ENCODE measurements at regions not wholly inside any gene's neighbourhood (a gene's known extent, or its start where the extent isn't known, plus 50 kb on each side); places are given as distances from the start of the nearest gene placed in this dataset.

- Histone ChIP-seq H2AFZ (ENCODE audit: low read length) (no peak overlapping the region), H3K79me2 (ENCODE audit: insufficient read depth, low read length) (no peaks in the 10 kb centered on the region), H3K4me1 (ENCODE audit: insufficient read depth, low read length, poor library complexity, severe bottlenecking) (no peaks in the 10 kb centered on the region), H3K27me3 (ENCODE audit: insufficient read depth, low read length, poor library complexity, severe bottlenecking) (no peaks in the 10 kb centered on the region), H4K20me1 (ENCODE audit: insufficient read depth, low read length, poor library complexity, severe bottlenecking) (no peaks in the 10 kb centered on the region), H3K4me2 (ENCODE audit: low read depth, low read length, poor library complexity, severe bottlenecking) (no peak overlapping the region), H3F3A (ENCODE audit: low read depth) (no peaks in the 10 kb centered on the region), H3K9me3 (ENCODE audit: insufficient read depth, low read depth, low read length) (no peaks in the 10 kb centered on the region), H3K36me3 (ENCODE audit: insufficient read depth, low read length) (no peaks in the 10 kb centered on the region), H3K9ac (ENCODE audit: low read depth, low read length, poor library complexity, severe bottlenecking) (no peak overlapping the region), H3K4me3 (ENCODE audit: low read length, poor library complexity, severe bottlenecking) (no peak overlapping the region), H3K9me2 (replicated peaks; ENCODE audit: low read depth, low read length) (no peaks in the 10 kb centered on the region)
- no peak for TF ChIP-seq CTCF (conservative IDR thresholded peaks at IDR 0.05; ENCODE audit: low read length)
- no peak for TF ChIP-seq EZH2phosphoT487 (IDR thresholded peaks at IDR 0.05; ENCODE audit: borderline replicate concordance)
These were observed 302.5 kb downstream of the BMPER start for GRCh38 chr7:34207810-34208209.

DNA sequence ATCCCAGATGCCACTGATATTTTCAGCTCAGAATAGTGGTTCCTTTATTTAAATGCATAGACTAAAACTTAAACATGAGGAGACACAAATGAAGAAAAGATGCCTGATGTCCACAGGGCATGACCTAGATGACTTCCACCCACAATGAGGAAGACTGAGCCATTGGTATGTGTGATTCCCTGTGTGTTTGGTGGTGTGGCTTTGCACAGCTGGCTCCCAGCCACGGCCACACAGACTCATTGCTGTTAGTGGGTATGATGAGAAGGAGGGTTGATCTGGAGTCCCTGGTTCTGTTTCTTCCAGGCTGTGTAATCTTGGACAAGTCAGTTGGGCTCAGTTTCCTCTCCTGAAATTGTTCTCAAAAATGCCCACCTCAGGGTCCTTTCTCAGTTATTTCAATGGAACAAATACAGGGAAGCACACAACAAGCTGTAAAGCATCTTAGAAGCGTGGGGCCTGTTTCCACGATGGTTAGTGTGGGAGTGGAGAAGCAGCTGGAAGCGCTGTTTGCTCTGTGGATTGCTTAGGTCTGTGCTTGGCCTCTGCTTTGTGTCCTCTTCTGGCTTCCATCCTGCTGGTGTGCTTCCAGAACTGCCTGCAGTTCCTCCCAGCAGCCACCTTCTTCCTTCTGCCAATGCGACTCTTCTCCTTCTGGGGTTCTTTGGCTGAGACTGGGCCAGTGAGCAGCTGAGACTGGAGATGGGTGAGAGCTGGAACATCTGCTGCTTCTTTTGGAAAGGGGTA lies 303.7 kb downstream of the BMPER start:
- H3K9ac ChIP-seq (ENCODE audit: low read depth, low read length, poor library complexity, severe bottlenecking): no peak overlapping the region
- TF ChIP-seq CTCF (conservative IDR thresholded peaks at IDR 0.05; ENCODE audit: low read length) (no peak), EZH2phosphoT487 (IDR thresholded peaks at IDR 0.05; ENCODE audit: borderline replicate concordance) (no peak)
- no peak overlapping the region for H3K4me3 ChIP-seq (ENCODE audit: low read length, poor library complexity, severe bottlenecking)
- H2AFZ ChIP-seq (ENCODE audit: low read length): no peak overlapping the region
- no peaks in the 10 kb centered on the region for H4K20me1 ChIP-seq (ENCODE audit: insufficient read depth, low read length, poor library complexity, severe bottlenecking)
- H3K9me2 ChIP-seq (replicated peaks; ENCODE audit: low read depth, low read length): no peaks in the 10 kb centered on the region
- no peaks in the 10 kb centered on the region for H3K27me3 ChIP-seq (ENCODE audit: insufficient read depth, low read length, poor library complexity, severe bottlenecking)
- H3K36me3 ChIP-seq (ENCODE audit: insufficient read depth, low read length): no peaks in the 10 kb centered on the region
- H3K4me2 ChIP-seq (ENCODE audit: low read depth, low read length, poor library complexity, severe bottlenecking): no peak overlapping the region
- no peaks in the 10 kb centered on the region for H3F3A ChIP-seq (ENCODE audit: low read depth)
- H3K4me1 ChIP-seq (ENCODE audit: insufficient read depth, low read length, poor library complexity, severe bottlenecking): no peaks in the 10 kb centered on the region
- H3K79me2 ChIP-seq (ENCODE audit: insufficient read depth, low read length): no peaks in the 10 kb centered on the region
- no peaks in the 10 kb centered on the region for H3K9me3 ChIP-seq (ENCODE audit: insufficient read depth, low read depth, low read length)

DNA sequence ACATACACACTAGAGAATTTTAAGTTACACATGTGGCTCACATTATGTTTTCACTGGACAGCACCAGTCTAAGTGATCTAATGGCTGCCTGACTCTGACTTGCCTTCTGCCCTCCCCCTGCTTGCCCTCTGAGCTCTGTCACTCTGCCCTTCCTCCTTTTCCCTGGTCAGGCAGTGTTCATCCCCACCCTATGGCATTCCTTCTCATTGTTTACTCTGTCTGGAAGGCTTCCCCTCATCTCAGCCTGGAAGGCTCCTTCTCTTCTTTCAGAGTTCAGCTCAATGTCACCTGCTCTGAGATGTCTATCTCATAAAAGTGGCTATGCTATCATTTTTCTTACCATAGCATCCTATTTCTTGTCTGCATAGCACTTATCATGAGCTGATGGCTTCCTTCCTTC lies 305.7 kb downstream of the BMPER start:
- no peaks in the 10 kb centered on the region for H3K9me3 ChIP-seq (ENCODE audit: insufficient read depth, low read depth, low read length)
- no peaks in the 10 kb centered on the region for H4K20me1 ChIP-seq (ENCODE audit: insufficient read depth, low read length, poor library complexity, severe bottlenecking)
- no peaks in the 10 kb centered on the region for H3K79me2 ChIP-seq (ENCODE audit: insufficient read depth, low read length)
- no peaks in the 10 kb centered on the region for H3K4me1 ChIP-seq (ENCODE audit: insufficient read depth, low read length, poor library complexity, severe bottlenecking)
- H3K4me2 ChIP-seq (ENCODE audit: low read depth, low read length, poor library complexity, severe bottlenecking): no peak overlapping the region
- TF ChIP-seq CTCF (conservative IDR thresholded peaks at IDR 0.05; ENCODE audit: low read length) (no peak), EZH2phosphoT487 (IDR thresholded peaks at IDR 0.05; ENCODE audit: borderline replicate concordance) (no peak)
- H3F3A ChIP-seq (ENCODE audit: low read depth): no peaks in the 10 kb centered on the region
- no peaks in the 10 kb centered on the region for H3K9me2 ChIP-seq (replicated peaks; ENCODE audit: low read depth, low read length)
- no peaks in the 10 kb centered on the region for H3K36me3 ChIP-seq (ENCODE audit: insufficient read depth, low read length)
- H2AFZ ChIP-seq (ENCODE audit: low read length): no peak overlapping the region
- H3K9ac ChIP-seq (ENCODE audit: low read depth, low read length, poor library complexity, severe bottlenecking): no peak overlapping the region
- H3K4me3 ChIP-seq (ENCODE audit: low read length, poor library complexity, severe bottlenecking): no peak overlapping the region
- H3K27me3 ChIP-seq (ENCODE audit: insufficient read depth, low read length, poor library complexity, severe bottlenecking): no peaks in the 10 kb centered on the region

All from Loucy (cell line).